BJ (cell line): ENCODE measurements at regions not wholly inside any gene's neighbourhood (a gene's known extent, or its start where the extent isn't known, plus 50 kb on each side); places are given as distances from the start of the nearest gene placed in this dataset.

Experiments used
- CTCF ChIA-PET: fragments of 350-600 bp; formaldehyde crosslinking; extraction: SDS; loops from one replicate; lab custom pipeline; 2021; ENCODE audit warnings: antibody characterized with exemption, inconsistent platforms; lab: Yijun Ruan, JAX
- POLR2A ChIA-PET: fragments of 300-600 bp; sonication (Branson Sonifier 250); formaldehyde crosslinking; extraction: SDS; loops from one replicate; lab custom pipeline; 2021; ENCODE audit warnings: antibody characterized with exemption; lab: Charles Lee
- DNase-seq: peaks from one replicate; pipeline ENCODE4 v3.0.0-alpha.2; 2011; ENCODE audit warnings: low read depth
- H3K27me3 ChIP-seq: 2 replicates; pipeline ENCODE4 v1.6.0; 2011; ENCODE audit warnings: low read length; ENCODE audit not compliant: control insufficient read depth, insufficient read depth
- H3K36me3 ChIP-seq: 2 replicates; pipeline ENCODE4 v1.5.1; 2011; ENCODE audit warnings: low read length; ENCODE audit not compliant: control insufficient read depth, insufficient read depth
- H3K4me3 ChIP-seq: 2 replicates; pipeline ENCODE4 v1.5.1; 2011; ENCODE audit warnings: low read depth, mild to moderate bottlenecking, control low read depth, low read length
- TF ChIP-seq, protein P1 (sequence below): IDR thresholded peaks from 2 replicates; pipeline ENCODE4 v1.5.1; 2011; ENCODE audit warnings: low read depth, mild to moderate bottlenecking, control low read depth, inconsistent platforms, low read length, moderate library complexity; ENCODE audit not compliant: insufficient read depth

DNA sequence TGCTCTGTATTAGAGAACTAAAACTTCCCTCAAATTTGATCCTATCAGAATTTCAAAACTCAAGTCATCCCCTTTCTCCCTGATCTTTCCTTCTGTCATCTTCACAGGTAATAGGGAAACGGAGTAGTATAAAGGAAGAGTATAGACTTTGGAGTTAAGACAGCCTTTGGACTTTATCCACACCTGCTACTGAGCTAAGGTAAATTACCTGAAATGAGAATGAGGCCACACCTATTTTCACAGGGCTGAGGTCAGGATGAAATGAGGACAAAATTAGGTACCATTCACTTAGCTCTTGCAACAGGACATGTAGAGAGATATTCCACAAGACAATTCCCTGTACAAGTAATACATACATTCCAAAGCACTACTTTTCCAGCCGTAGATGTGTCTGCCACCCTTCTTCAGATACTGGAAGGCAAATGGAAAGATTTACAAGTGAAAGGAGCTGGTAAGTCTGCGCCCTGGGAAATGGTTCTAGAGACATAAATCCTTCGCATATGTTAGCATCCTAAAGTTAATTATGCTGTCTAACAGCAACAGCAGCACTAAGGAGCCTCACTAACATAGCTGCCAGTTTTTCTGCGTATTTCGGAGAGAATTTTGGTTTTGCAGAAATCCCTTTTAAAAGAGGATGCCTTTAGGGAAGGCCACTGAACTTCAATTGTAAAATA is 461.8 kb downstream of the SHQ1 start:
- no peak for DNase-seq
- Histone ChIP-seq H3K27me3 (no peaks in the 10 kb centered on the region), H3K36me3 (no peaks in the 10 kb centered on the region), H3K4me3 (no peak overlapping the region)
- TF ChIP-seq, protein P1, sequence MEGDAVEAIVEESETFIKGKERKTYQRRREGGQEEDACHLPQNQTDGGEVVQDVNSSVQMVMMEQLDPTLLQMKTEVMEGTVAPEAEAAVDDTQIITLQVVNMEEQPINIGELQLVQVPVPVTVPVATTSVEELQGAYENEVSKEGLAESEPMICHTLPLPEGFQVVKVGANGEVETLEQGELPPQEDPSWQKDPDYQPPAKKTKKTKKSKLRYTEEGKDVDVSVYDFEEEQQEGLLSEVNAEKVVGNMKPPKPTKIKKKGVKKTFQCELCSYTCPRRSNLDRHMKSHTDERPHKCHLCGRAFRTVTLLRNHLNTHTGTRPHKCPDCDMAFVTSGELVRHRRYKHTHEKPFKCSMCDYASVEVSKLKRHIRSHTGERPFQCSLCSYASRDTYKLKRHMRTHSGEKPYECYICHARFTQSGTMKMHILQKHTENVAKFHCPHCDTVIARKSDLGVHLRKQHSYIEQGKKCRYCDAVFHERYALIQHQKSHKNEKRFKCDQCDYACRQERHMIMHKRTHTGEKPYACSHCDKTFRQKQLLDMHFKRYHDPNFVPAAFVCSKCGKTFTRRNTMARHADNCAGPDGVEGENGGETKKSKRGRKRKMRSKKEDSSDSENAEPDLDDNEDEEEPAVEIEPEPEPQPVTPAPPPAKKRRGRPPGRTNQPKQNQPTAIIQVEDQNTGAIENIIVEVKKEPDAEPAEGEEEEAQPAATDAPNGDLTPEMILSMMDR, result no peak
- CTCF ChIA-PET, result interaction anchor here (0.6 kb wide), 1 partner anchor 27 kb away, joined by 3 read pairs; no protein-coding TSS in a partner anchor
- POLR2A ChIA-PET, result no interaction called here

DNA sequence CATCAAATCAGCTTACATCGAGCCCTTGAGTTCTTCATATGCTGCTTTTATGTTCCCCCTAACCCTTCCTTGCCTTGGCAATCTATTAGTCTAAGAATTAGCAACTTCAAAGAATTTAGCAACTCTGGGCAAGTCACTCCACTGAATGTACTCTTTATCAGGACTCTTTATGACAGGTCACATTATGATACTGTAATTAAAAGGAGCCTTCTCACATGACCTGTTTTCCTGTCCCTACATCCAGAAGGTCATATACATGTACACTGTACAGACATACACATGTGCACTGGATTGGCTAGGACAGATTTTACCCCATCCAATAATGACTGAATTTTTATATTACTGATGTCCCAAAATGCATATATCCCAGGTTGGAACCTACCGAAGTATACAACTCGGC is 463.1 kb downstream of the SHQ1 start:
- TF ChIP-seq, protein P1, result no peak
- POLR2A ChIA-PET, result interaction anchor here (0.6 kb wide), 1 partner anchor 71 kb away, joined by 3 read pairs; no protein-coding TSS in a partner anchor
- Histone ChIP-seq H3K36me3 (no peaks in the 10 kb centered on the region), H3K27me3 (no peaks in the 10 kb centered on the region), H3K4me3 (no peak overlapping the region)
- CTCF ChIA-PET, result interaction anchor here (0.8 kb wide), 1 partner anchor 11 kb away, joined by 3 read pairs; no protein-coding TSS in a partner anchor
- no peak for DNase-seq

DNA sequence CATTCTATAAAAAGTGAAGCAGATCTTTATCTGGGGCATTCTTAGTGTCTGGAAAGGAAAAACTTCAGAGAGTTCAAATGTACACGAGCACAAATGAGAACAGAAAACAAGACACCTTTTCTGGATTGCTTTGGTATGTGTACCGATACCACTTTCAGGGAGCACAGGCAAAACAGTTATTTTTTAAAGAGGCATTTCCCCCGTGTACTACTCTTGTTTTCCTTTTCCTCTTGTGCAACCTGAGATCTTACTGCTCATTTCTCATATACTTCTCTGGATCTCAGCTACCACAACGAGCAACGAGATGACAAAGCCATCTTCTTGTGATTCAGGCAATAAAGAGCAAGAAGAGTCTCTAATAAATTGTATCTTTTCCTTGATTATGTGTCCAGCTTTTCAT is 463.6 kb downstream of the SHQ1 start:
- no peaks in the 10 kb centered on the region for H3K27me3 ChIP-seq

DNA sequence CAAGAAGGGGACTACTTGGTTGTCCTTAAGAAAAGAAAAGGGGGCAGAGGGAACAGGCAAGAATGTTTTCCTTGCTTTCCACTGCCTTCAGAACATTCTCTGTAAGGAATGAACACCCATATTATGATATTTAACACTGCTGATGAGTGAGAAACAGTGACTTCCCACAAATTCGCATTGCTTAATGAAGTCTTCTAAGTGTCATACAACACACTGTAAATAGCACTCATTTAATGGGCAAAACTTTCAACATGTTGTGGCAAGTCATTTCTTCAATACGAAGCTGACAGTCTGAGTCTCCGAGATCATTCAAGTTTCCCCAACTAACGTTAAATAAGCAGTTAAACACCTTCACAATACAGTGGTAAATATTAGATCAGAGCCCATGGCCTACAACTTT is 464.4 kb downstream of the SHQ1 start:
- Histone ChIP-seq H3K36me3 (no peaks in the 10 kb centered on the region), H3K27me3 (no peaks in the 10 kb centered on the region), H3K4me3 (no peak overlapping the region)
- POLR2A ChIA-PET, result interaction anchor here (0.6 kb wide), 1 partner anchor 65 kb away, joined by 3 read pairs; no protein-coding TSS in a partner anchor
- CTCF ChIA-PET, result interaction anchor here (1.0 kb wide), 1 partner anchor 8 kb away, joined by 4 read pairs; no protein-coding TSS in a partner anchor
- no peak for DNase-seq
- TF ChIP-seq, protein P1, result no peak

More for the DNA sequence above, 463.6 kb downstream of the SHQ1 start:
- H3K36me3 ChIP-seq, result no peaks in the 10 kb centered on the region
- TF ChIP-seq, protein P1, result no peak
- CTCF ChIA-PET, result interaction anchor here (0.8 kb wide), 1 partner anchor 12 kb away, joined by 3 read pairs; no protein-coding TSS in a partner anchor
- POLR2A ChIA-PET, result interaction anchor here (0.6 kb wide), 2 partner anchors 66 to 71 kb away, joined by 3 read pairs; no protein-coding TSS in a partner anchor
- no peak for DNase-seq
- H3K4me3 ChIP-seq, result no peak overlapping the region

DNA sequence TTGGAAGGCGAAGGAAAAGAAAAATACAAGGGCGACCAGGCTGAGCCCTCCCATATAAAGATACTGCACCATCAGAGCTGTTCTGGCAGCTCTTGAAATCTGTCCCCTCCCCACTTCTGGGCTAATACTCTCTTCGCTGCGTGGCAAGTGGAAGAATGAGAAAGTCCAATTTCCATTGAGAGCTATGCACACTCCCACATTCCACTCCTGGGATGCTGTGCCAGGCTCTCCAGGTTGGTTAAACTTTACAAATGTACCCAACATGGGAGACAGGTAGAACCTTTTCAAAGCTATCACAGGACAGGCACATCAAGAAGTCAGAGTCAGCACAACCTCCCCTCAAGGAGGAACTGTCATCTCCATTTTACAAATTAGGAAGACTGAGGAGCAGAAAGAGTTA is 465.0 kb downstream of the SHQ1 start:
- Histone ChIP-seq H3K27me3 (no peaks in the 10 kb centered on the region), H3K4me3 (no peak overlapping the region), H3K36me3 (peaks cover 2% of the 10 kb centered on the region)
- TF ChIP-seq, protein P1, result no peak
- POLR2A ChIA-PET, result no interaction called here
- CTCF ChIA-PET, result interaction anchor here (1.0 kb wide), 1 partner anchor 9 kb away, joined by 4 read pairs; no protein-coding TSS in a partner anchor
- no peak for DNase-seq
